ENCODE measurements at regions not wholly inside any gene's neighbourhood (a gene's known extent, or its start where the extent isn't known, plus 50 kb on each side); places are given as distances from the start of the nearest gene placed in this dataset.

DNA sequence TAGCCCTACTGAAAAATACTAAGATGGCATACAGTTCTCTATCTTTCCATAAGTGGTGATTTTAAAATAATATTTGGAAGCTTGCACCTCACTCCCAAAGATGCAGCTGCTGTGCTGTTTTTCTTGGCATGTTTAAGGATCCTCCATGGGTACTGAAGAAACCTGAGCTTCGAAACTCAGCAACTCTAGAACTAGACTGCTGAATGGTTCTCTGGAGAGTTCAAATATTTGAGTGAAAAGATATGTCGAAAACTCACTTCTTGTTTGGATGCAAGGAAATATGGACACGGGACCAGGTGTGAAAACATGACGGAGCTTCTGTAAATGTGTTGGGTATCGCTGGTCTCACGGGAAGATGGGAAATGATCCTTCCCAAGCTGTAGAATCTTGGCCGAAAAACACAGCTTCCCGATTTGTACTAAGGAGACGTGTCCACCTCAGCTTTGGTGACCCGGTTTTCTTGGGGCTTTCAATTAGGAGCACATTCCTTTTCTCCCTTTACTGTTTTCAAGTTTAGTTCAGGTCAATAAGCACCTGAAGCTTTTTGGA, 543.8 kb upstream of the NRP1 start (continued):
- TF ChIP-seq, protein P1, sequence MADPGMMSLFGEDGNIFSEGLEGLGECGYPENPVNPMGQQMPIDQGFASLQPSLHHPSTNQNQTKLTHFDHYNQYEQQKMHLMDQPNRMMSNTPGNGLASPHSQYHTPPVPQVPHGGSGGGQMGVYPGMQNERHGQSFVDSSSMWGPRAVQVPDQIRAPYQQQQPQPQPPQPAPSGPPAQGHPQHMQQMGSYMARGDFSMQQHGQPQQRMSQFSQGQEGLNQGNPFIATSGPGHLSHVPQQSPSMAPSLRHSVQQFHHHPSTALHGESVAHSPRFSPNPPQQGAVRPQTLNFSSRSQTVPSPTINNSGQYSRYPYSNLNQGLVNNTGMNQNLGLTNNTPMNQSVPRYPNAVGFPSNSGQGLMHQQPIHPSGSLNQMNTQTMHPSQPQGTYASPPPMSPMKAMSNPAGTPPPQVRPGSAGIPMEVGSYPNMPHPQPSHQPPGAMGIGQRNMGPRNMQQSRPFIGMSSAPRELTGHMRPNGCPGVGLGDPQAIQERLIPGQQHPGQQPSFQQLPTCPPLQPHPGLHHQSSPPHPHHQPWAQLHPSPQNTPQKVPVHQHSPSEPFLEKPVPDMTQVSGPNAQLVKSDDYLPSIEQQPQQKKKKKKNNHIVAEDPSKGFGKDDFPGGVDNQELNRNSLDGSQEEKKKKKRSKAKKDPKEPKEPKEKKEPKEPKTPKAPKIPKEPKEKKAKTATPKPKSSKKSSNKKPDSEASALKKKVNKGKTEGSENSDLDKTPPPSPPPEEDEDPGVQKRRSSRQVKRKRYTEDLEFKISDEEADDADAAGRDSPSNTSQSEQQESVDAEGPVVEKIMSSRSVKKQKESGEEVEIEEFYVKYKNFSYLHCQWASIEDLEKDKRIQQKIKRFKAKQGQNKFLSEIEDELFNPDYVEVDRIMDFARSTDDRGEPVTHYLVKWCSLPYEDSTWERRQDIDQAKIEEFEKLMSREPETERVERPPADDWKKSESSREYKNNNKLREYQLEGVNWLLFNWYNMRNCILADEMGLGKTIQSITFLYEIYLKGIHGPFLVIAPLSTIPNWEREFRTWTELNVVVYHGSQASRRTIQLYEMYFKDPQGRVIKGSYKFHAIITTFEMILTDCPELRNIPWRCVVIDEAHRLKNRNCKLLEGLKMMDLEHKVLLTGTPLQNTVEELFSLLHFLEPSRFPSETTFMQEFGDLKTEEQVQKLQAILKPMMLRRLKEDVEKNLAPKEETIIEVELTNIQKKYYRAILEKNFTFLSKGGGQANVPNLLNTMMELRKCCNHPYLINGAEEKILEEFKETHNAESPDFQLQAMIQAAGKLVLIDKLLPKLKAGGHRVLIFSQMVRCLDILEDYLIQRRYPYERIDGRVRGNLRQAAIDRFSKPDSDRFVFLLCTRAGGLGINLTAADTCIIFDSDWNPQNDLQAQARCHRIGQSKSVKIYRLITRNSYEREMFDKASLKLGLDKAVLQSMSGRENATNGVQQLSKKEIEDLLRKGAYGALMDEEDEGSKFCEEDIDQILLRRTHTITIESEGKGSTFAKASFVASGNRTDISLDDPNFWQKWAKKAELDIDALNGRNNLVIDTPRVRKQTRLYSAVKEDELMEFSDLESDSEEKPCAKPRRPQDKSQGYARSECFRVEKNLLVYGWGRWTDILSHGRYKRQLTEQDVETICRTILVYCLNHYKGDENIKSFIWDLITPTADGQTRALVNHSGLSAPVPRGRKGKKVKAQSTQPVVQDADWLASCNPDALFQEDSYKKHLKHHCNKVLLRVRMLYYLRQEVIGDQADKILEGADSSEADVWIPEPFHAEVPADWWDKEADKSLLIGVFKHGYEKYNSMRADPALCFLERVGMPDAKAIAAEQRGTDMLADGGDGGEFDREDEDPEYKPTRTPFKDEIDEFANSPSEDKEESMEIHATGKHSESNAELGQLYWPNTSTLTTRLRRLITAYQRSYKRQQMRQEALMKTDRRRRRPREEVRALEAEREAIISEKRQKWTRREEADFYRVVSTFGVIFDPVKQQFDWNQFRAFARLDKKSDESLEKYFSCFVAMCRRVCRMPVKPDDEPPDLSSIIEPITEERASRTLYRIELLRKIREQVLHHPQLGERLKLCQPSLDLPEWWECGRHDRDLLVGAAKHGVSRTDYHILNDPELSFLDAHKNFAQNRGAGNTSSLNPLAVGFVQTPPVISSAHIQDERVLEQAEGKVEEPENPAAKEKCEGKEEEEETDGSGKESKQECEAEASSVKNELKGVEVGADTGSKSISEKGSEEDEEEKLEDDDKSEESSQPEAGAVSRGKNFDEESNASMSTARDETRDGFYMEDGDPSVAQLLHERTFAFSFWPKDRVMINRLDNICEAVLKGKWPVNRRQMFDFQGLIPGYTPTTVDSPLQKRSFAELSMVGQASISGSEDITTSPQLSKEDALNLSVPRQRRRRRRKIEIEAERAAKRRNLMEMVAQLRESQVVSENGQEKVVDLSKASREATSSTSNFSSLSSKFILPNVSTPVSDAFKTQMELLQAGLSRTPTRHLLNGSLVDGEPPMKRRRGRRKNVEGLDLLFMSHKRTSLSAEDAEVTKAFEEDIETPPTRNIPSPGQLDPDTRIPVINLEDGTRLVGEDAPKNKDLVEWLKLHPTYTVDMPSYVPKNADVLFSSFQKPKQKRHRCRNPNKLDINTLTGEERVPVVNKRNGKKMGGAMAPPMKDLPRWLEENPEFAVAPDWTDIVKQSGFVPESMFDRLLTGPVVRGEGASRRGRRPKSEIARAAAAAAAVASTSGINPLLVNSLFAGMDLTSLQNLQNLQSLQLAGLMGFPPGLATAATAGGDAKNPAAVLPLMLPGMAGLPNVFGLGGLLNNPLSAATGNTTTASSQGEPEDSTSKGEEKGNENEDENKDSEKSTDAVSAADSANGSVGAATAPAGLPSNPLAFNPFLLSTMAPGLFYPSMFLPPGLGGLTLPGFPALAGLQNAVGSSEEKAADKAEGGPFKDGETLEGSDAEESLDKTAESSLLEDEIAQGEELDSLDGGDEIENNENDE (IDR thresholded peaks at IDR 0.05; ENCODE audit: insufficient replicate concordance, low read length): no peak
- TF ChIP-seq EP300 (IDR thresholded peaks at IDR 0.05; ENCODE audit: borderline replicate concordance in 1 of 2, low read depth in 2 of 2, low read length in 2 of 2) (no peak), SAP30 (IDR thresholded peaks at IDR 0.05; ENCODE audit: insufficient read depth, insufficient replicate concordance, low read length) (no peak), RNF2 (IDR thresholded peaks at IDR 0.05; ENCODE audit: borderline replicate concordance, low read depth, low read length, missing control alignments, poor library complexity, severe bottlenecking) (no peak), BCL11A (IDR thresholded peaks at IDR 0.05; ENCODE audit: low read depth in 2 of 2, low read length in 2 of 2) (no peak), SP4 (IDR thresholded peaks at IDR 0.05; ENCODE audit: low read length) (no peak)
- TF ChIP-seq, protein P2, sequence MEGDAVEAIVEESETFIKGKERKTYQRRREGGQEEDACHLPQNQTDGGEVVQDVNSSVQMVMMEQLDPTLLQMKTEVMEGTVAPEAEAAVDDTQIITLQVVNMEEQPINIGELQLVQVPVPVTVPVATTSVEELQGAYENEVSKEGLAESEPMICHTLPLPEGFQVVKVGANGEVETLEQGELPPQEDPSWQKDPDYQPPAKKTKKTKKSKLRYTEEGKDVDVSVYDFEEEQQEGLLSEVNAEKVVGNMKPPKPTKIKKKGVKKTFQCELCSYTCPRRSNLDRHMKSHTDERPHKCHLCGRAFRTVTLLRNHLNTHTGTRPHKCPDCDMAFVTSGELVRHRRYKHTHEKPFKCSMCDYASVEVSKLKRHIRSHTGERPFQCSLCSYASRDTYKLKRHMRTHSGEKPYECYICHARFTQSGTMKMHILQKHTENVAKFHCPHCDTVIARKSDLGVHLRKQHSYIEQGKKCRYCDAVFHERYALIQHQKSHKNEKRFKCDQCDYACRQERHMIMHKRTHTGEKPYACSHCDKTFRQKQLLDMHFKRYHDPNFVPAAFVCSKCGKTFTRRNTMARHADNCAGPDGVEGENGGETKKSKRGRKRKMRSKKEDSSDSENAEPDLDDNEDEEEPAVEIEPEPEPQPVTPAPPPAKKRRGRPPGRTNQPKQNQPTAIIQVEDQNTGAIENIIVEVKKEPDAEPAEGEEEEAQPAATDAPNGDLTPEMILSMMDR (IDR thresholded peaks at IDR 0.05; ENCODE audit: control extremely low read depth in 1 of 3, insufficient read depth in 1 of 3, low read depth in 1 of 3, low read length in 3 of 3): no peak

Data from H1 (cell line).